ENCODE measurements at regions not wholly inside any gene's neighbourhood (a gene's known extent, or its start where the extent isn't known, plus 50 kb on each side); places are given as distances from the start of the nearest gene placed in this dataset.

DNA sequence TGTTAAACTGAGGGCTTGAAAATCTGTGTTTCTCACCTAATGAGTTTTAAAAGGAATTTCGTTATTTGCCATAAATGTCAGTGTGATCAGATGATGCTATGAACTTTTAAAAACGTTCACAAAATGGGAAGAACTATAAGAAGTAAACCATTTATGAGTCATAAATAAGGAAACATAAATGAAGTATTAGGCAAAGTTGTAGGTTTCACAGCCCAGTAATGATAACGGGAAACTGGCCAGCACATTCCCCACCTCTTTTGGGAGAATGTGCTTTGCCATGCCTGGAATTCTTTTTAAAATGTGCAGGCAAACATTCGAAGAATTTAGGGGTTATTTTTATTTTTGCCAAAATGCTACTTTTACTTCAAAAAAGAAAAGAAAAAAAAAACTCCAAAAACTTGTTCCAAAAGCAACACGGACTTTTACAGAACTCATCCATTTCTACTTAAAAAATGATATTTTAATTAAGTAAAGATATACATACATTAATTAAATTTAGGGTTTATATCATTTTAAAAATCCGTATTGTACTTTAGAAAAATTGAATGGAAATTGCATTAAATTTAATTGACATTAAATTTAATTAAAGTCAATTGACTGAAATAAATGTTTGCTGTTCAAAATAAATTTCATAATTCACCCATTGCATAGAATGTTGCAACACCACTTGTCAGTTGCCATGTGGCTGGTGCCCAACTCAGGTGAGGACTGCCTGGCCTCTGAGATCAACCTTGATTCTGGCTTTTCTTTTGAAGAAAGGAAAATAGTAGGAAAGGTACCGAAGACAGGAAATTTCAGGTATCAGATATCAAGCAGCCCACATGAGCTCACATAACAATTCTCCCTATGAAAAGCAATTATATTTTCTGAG is 1198.5 kb downstream of the EFNB2 start:
- Histone ChIP-seq H3K27ac (no peak overlapping the region), H3K27me3 (no peaks in the 10 kb centered on the region), H3K36me3 (no peaks in the 10 kb centered on the region), H3K4me3 (no peak overlapping the region), H3K4me1 (no peaks in the 10 kb centered on the region), H3K9me3 (no peaks in the 10 kb centered on the region)
- TF ChIP-seq POLR2A (IDR thresholded peaks at IDR 0.05) (no peak), CTCF (IDR thresholded peaks at IDR 0.05) (no peak)
- ATAC-seq (no peak), DNase-seq (no peak)
- intact Hi-C loops (cut with DNase I), result no loop called here
- 26% methylated on average over 7 of the region's 7 CpGs for WGBS (ENCODE audit: insufficient coverage, low coverage, low lambda C conversion rate, missing lambda C conversion rate)

DNA sequence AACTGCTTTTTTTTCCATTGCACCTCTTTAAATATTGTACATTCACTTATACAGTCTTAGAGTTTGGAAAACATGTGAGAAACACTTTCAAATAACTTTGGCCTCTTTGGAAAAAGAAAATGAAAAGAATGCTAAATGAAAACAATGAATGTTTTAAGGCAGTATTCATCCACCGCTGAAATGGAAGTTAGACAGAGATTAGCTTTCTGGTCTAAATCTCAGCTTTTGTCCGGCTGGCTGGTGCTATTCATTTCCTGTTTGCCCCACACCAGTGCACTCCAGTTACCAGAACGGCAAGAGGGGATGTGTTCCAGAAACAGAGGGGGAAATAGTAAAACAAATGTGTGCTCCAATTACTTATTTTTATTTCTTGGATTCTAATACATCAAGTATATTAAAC is 1201.3 kb downstream of the EFNB2 start:
- no peaks in the 10 kb centered on the region for H3K36me3 ChIP-seq
- TF ChIP-seq CTCF (IDR thresholded peaks at IDR 0.05) (no peak), POLR2A (IDR thresholded peaks at IDR 0.05) (no peak)
- WGBS (ENCODE audit: insufficient coverage, low coverage, low lambda C conversion rate, missing lambda C conversion rate), result 33% methylated on average over 3 of the region's 3 CpGs
- H3K27me3 ChIP-seq, result no peaks in the 10 kb centered on the region
- H3K4me3 ChIP-seq, result no peak overlapping the region
- no peaks in the 10 kb centered on the region for H3K4me1 ChIP-seq
- ATAC-seq, result no peak
- H3K27ac ChIP-seq, result no peak overlapping the region
- intact Hi-C loops (cut with DNase I), result no loop called here
- DNase-seq, result no peak
- H3K9me3 ChIP-seq, result no peaks in the 10 kb centered on the region

DNA sequence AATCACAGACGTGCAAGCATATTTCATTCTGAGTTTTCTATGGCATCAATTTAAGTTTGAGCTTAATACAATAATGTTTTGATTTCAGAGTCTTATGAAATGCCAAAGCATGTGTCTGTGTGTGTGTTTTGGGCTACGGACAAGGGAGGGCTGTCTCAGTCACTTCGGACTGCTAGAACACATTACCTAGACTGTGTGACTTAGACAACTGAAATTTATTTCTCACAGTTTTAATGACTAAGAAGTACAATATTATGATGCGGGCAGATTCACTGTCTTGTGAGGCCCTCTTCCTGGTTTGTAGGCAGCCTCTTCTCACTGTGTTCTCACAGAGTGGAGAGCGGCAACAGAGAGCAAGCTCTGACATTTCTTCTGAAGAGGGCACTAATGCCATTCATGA is 1202.0 kb downstream of the EFNB2 start:
- Histone ChIP-seq H3K4me3 (no peak overlapping the region), H3K9me3 (no peaks in the 10 kb centered on the region), H3K36me3 (no peaks in the 10 kb centered on the region), H3K27ac (no peak overlapping the region), H3K27me3 (no peaks in the 10 kb centered on the region), H3K4me1 (no peaks in the 10 kb centered on the region)
- no peak for DNase-seq
- TF ChIP-seq POLR2A (IDR thresholded peaks at IDR 0.05), result no peak
- intact Hi-C loops (cut with DNase I), result no loop called here
- 60% methylated on average over 4 of the region's 5 CpGs for WGBS (ENCODE audit: insufficient coverage, low coverage, low lambda C conversion rate, missing lambda C conversion rate)
- no peak for ATAC-seq

- Histone ChIP-seq H3K4me3 (no peak overlapping the region), H3K9me3 (no peaks in the 10 kb centered on the region), H3K27me3 (no peaks in the 10 kb centered on the region), H3K27ac (no peak overlapping the region), H3K4me1 (no peaks in the 10 kb centered on the region), H3K36me3 (no peaks in the 10 kb centered on the region)
- DNase-seq (no peak), ATAC-seq (no peak)
- intact Hi-C loops (cut with DNase I), result no loop called here
- no peak for TF ChIP-seq CTCF (IDR thresholded peaks at IDR 0.05)
- TF ChIP-seq POLR2A (IDR thresholded peaks at IDR 0.05), result no peak
- WGBS (ENCODE audit: insufficient coverage, low coverage, low lambda C conversion rate, missing lambda C conversion rate), result 42% methylated on average over 2 of the region's 2 CpGs
Observed at GRCh38 chr13:105329359-105329758, 1206.1 kb downstream of the EFNB2 start.

GRCh38 chr13:105328212-105328611 is 1207.2 kb downstream of the EFNB2 start:
- Histone ChIP-seq H3K4me1 (no peaks in the 10 kb centered on the region), H3K36me3 (no peaks in the 10 kb centered on the region), H3K27me3 (no peaks in the 10 kb centered on the region), H3K9me3 (no peaks in the 10 kb centered on the region), H3K4me3 (no peak overlapping the region), H3K27ac (no peak overlapping the region)
- ATAC-seq (no peak), DNase-seq (no peak)
- intact Hi-C loops (cut with DNase I), result no loop called here
- TF ChIP-seq CTCF (IDR thresholded peaks at IDR 0.05) (no peak), POLR2A (IDR thresholded peaks at IDR 0.05) (no peak)
- WGBS (ENCODE audit: insufficient coverage, low coverage, low lambda C conversion rate, missing lambda C conversion rate), result 25% methylated on average over 4 of the region's 4 CpGs

Data from right lobe of liver (tissue), 6 donors.